Neural crest cell (in vitro differentiated cells): ENCODE measurements at regions not wholly inside any gene's neighbourhood (a gene's known extent, or its start where the extent isn't known, plus 50 kb on each side); places are given as distances from the start of the nearest gene placed in this dataset.

ENCODE experiments used
- DNase-seq: peaks from one replicate; pipeline ENCODE4 v3.0.0; 2021; ENCODE audit warnings: low read depth, mixed read lengths, low spot score
- H3K27ac Mint-ChIP-seq: one replicate; pipeline ENCODE4 v1.8.0; 2021; ENCODE audit warnings: mild to moderate bottlenecking, mixed read lengths; ENCODE audit not compliant: unreplicated experiment
- H3K27me3 Mint-ChIP-seq: 2 replicates; pipeline ENCODE4 v1.8.0; 2021; ENCODE audit warnings: low read depth, mild to moderate bottlenecking, mixed read lengths
- H3K36me3 Mint-ChIP-seq: 2 replicates; pipeline ENCODE4 v1.8.0; 2021; ENCODE audit warnings: low read depth, mild to moderate bottlenecking, mixed read lengths
- H3K4me1 Mint-ChIP-seq: 2 replicates; pipeline ENCODE4 v1.8.0; 2021; ENCODE audit warnings: mixed read lengths
- H3K4me3 Mint-ChIP-seq: one replicate; pipeline ENCODE4 v1.8.0; 2021; ENCODE audit warnings: mild to moderate bottlenecking, mixed read lengths
- H3K9me3 Mint-ChIP-seq: 2 replicates; pipeline ENCODE4 v1.8.0; 2021; ENCODE audit warnings: mixed read lengths
- CTCF ChIP-seq: fragments of 200-600 bp; sonication (generic); conservative IDR thresholded peaks from 2 replicates; pipeline ENCODE4 v1.5.0; 2021; ENCODE audit warnings: antibody characterized with exemption, mild to moderate bottlenecking

- Mint-ChIP-seq H3K4me3 (no peak overlapping the region), H3K27ac (no peak overlapping the region), H3K9me3 (peaks cover 5% of the 10 kb centered on the region), H3K36me3 (no peaks in the 10 kb centered on the region), H3K4me1 (peaks cover 4% of the 10 kb centered on the region), H3K27me3 (no peaks in the 10 kb centered on the region)
- TF ChIP-seq CTCF = no peak
- DNase-seq = no peak
Observed at GRCh38 chr12:77767335-77767734, 63.4 kb upstream of the NAV3 start.

GRCh38 chr12:77766224-77766623 lies 64.5 kb upstream of the NAV3 start:
- Mint-ChIP-seq H3K4me3 (no peak overlapping the region), H3K27me3 (no peaks in the 10 kb centered on the region), H3K36me3 (no peaks in the 10 kb centered on the region), H3K4me1 (peaks cover 4% of the 10 kb centered on the region), H3K9me3 (peaks cover 5% of the 10 kb centered on the region), H3K27ac (no peak overlapping the region)
- TF ChIP-seq CTCF = no peak
- no peak for DNase-seq

GRCh38 chr12:77761286-77761685 lies 69.4 kb upstream of the NAV3 start:
- Mint-ChIP-seq H3K27ac (no peak overlapping the region), H3K9me3 (peaks cover 5% of the 10 kb centered on the region), H3K27me3 (no peaks in the 10 kb centered on the region), H3K4me1 (peaks cover 12% of the 10 kb centered on the region), H3K4me3 (no peak overlapping the region), H3K36me3 (no peaks in the 10 kb centered on the region)
- DNase-seq = no peak
- TF ChIP-seq CTCF = no peak

- H3K4me3 Mint-ChIP-seq = no peak overlapping the region
- no peaks in the 10 kb centered on the region for H3K36me3 Mint-ChIP-seq
- H3K27me3 Mint-ChIP-seq = no peaks in the 10 kb centered on the region
- H3K4me1 Mint-ChIP-seq = peaks cover 10% of the 10 kb centered on the region
- H3K9me3 Mint-ChIP-seq = peaks cover 5% of the 10 kb centered on the region
- TF ChIP-seq CTCF = no peak
- no peak for DNase-seq
- H3K27ac Mint-ChIP-seq = no peak overlapping the region
Observed at GRCh38 chr12:77760271-77761025, 70.2 kb upstream of the NAV3 start.

- no peak for TF ChIP-seq CTCF
- no peak overlapping the region for H3K27ac Mint-ChIP-seq
- no peak for DNase-seq
Observed at GRCh38 chr12:77754086-77754485, 76.6 kb upstream of the NAV3 start.

More at GRCh38 chr12:77754086-77754485, 76.6 kb upstream of the NAV3 start:
- H3K27me3 Mint-ChIP-seq = no peaks in the 10 kb centered on the region
- H3K4me3 Mint-ChIP-seq = no peak overlapping the region
- no peaks in the 10 kb centered on the region for H3K36me3 Mint-ChIP-seq
- no peaks in the 10 kb centered on the region for H3K4me1 Mint-ChIP-seq
- H3K9me3 Mint-ChIP-seq = no peaks in the 10 kb centered on the region
